ENCODE measurements at regions not wholly inside any gene's neighbourhood (a gene's known extent, or its start where the extent isn't known, plus 50 kb on each side); places are given as distances from the start of the nearest gene placed in this dataset.

GRCh38 chr10:131710142-131710861, 190.5 kb upstream of the PPP2R2D start:
- TF ChIP-seq CTCF (IDR thresholded peaks at IDR 0.05) (no peak), POLR2A (IDR thresholded peaks at IDR 0.05) (no peak)

Measured in body of pancreas (tissue), 4 donors.